ENCODE measurements at regions not wholly inside any gene's neighbourhood (a gene's known extent, or its start where the extent isn't known, plus 50 kb on each side); places are given as distances from the start of the nearest gene placed in this dataset.

- no peak overlapping the region for H3K4me3 ChIP-seq (ENCODE audit: low read length)
- DNase-seq (ENCODE audit: low read depth), result no peak
- no peak for TF ChIP-seq CTCF (conservative IDR thresholded peaks at IDR 0.05; ENCODE audit: low read length)
Measured at GRCh38 chr1:195979646-195980045, 628.6 kb downstream of the KCNT2 start.

- DNase-seq (ENCODE audit: low read depth), result no peak
- no peak for TF ChIP-seq CTCF (conservative IDR thresholded peaks at IDR 0.05; ENCODE audit: low read length)
- no peak overlapping the region for H3K4me3 ChIP-seq (ENCODE audit: low read length)
Measured at GRCh38 chr1:195973311-195973904, 634.8 kb downstream of the KCNT2 start.

- no peak for TF ChIP-seq CTCF (conservative IDR thresholded peaks at IDR 0.05; ENCODE audit: low read length)
Measured at GRCh38 chr1:195971589-195971988, 636.7 kb downstream of the KCNT2 start.

GRCh38 chr1:195970209-195970608 lies 638.0 kb downstream of the KCNT2 start:
- TF ChIP-seq CTCF (conservative IDR thresholded peaks at IDR 0.05; ENCODE audit: low read length), result no peak
- no peak overlapping the region for H3K4me3 ChIP-seq (ENCODE audit: low read length)
- no peak for DNase-seq (ENCODE audit: low read depth)

More at GRCh38 chr1:195971589-195971988, 636.7 kb downstream of the KCNT2 start:
- no peak overlapping the region for H3K4me3 ChIP-seq (ENCODE audit: low read length)
- no peak for DNase-seq (ENCODE audit: low read depth)

GRCh38 chr1:195965475-195965874 lies 642.8 kb downstream of the KCNT2 start:
- TF ChIP-seq CTCF (conservative IDR thresholded peaks at IDR 0.05; ENCODE audit: low read length), result no peak
- H3K4me3 ChIP-seq (ENCODE audit: low read length), result no peak overlapping the region
- DNase-seq (ENCODE audit: low read depth), result no peak

- no peak for DNase-seq (ENCODE audit: low read depth)
- H3K4me3 ChIP-seq (ENCODE audit: low read length), result no peak overlapping the region
- no peak for TF ChIP-seq CTCF (conservative IDR thresholded peaks at IDR 0.05; ENCODE audit: low read length)
Measured at GRCh38 chr1:195965036-195965435, 643.2 kb downstream of the KCNT2 start.

- TF ChIP-seq CTCF (conservative IDR thresholded peaks at IDR 0.05; ENCODE audit: low read length), result no peak
- H3K4me3 ChIP-seq (ENCODE audit: low read length), result no peak overlapping the region
- no peak for DNase-seq (ENCODE audit: low read depth)
Measured at GRCh38 chr1:195964516-195964915, 643.7 kb downstream of the KCNT2 start.
